ENCODE measurements at regions not wholly inside any gene's neighbourhood (a gene's known extent, or its start where the extent isn't known, plus 50 kb on each side); places are given as distances from the start of the nearest gene placed in this dataset.

GRCh38 chr14:53828820-53829219, 127.8 kb downstream of the BMP4 start:
- Histone ChIP-seq H3K9me2 (ENCODE audit: insufficient read depth) (peaks cover 4% of the 10 kb centered on the region; the same call in 1 of the 2 replicates), H4K20me1 (replicated peaks; ENCODE audit: insufficient read depth) (no peaks in the 10 kb centered on the region), H3F3A (replicated peaks; ENCODE audit: low read depth) (no peaks in the 10 kb centered on the region), H3K4me3 (no peak overlapping the region), H3K79me2 (replicated peaks; ENCODE audit: insufficient read depth) (no peaks in the 10 kb centered on the region), H3K27me3 (ENCODE audit: insufficient read depth) (no peaks in the 10 kb centered on the region), H3K4me1 (ENCODE audit: insufficient read depth) (peaks cover 7% of the 10 kb centered on the region; the same call in 1 of the 2 replicates), H3K27ac (ENCODE audit: low read depth) (no peak overlapping the region), H3K4me2 (no peak overlapping the region), H2AFZ (no peak overlapping the region), H3K36me3 (ENCODE audit: insufficient read depth) (no peaks in the 10 kb centered on the region)
- H3K27ac Mint-ChIP-seq = no peak overlapping the region
- no peak for DNase-seq (ENCODE audit: low spot score)
- H3K4me3 Mint-ChIP-seq = no peak overlapping the region
- H3K27me3 Mint-ChIP-seq (ENCODE audit: insufficient read depth, low read depth, poor library complexity) = no peaks in the 10 kb centered on the region
- H3K9me3 Mint-ChIP-seq = no peaks in the 10 kb centered on the region
- H3K4me1 Mint-ChIP-seq = peaks cover 4% of the 10 kb centered on the region; the same call in 1 of the 3 replicates
- no peaks in the 10 kb centered on the region for H3K36me3 Mint-ChIP-seq (ENCODE audit: low read depth)
- no peak for ATAC-seq
- TF ChIP-seq REST (IDR thresholded peaks at IDR 0.05; ENCODE audit: unreplicated experiment) = no peak
- TF ChIP-seq ZNF462 (CRISPR knock-in tag; IDR thresholded peaks at IDR 0.05) = no peak

Data from GM23338 (cell line).